ENCODE measurements at regions not wholly inside any gene's neighbourhood (a gene's known extent, or its start where the extent isn't known, plus 50 kb on each side); places are given as distances from the start of the nearest gene placed in this dataset.

DNA sequence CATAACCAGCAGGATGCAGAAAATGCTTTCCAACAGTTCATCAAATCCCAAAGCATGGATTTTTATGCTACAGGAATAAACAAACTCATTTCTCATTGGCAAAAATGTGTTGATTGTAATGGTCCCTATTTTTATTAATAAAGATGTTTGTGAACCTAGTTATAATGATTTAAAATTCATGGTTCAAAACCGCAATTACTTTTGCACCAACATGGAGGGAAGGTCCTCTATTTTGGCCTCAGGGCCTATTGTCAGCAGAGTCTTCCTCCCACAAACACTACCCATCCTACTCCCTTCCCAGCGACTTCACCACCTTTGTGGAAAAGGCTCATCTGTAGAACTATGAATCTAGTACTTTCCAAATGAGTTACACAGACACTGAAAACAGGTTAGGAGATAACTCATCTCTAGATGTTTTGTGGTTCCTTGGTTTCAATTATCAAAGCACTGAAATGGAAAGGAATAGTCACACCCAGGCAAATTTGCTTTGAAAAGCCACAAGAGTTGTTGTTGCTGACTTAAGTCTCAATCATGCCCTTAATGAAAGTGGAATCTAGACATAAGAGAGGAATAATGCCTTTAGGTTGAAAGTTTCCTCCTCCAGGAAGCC lies 59.4 kb upstream of the FRMD4A start:
- no peak for DNase-seq

DNA sequence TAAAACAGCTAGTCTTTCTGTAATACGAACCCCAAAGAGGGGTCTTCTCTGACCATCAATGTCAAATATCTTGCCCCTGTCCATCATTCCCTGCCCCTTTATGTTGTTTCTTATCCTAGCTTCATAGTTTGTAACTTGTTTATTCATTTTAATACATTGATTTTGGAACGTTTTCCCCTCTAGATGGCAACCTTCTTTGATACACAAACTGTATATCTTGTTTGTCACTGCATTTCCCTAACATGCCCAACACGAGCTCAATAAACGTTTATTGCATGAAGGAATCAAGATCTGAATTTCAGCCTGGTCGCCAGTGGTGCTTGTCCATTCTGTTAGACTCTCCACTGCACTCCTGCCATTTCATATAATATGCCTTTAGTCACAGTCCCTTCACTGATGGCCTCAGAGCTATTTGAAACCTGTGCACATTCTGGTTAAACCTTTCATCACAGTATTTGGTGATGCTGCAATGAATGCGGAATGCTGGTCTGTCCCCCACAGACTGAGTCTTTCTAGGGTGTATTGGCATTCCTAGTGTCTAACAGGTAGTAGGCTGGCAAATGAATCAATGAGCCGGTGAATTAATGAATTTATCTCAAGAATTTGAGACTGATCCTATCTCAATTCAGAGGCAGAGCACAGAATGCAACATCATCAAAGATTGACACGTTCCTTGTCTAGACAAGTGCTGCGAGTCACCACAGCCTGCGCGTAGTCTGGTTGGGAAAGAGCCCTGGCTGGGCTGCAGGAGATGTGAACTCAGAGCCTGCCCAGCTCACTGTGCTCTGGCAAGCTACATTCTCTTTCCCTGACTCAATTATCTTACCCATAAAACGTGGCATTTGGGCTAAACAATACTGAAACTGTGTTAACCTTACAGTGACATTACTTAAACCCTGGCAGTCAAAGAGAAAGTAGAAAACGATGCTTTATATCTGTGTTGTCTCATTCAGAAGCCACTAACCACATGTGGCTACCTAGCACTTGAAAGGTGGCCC lies 55.2 kb upstream of the FRMD4A start:
- DNase-seq = no peak

DNA sequence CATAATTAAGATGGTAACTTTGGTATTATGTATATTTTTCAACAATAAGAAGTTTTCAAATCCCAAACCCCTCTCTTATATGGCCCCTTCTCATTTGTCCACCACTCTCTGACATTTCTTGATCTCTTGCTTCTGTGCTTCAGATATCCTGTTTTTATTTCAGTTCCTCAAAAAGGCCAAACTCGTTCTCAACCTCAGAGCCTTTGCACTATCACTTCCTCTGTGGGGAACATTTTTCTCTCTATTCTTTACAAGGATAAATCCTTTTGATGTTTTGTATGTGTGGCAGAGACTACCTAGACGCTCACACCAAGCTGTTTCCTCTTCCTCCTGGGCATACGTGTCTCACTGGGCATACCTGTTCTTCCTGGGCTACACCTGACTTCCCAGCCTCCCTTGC lies 54.2 kb upstream of the FRMD4A start:
- no peak for DNase-seq

DNA sequence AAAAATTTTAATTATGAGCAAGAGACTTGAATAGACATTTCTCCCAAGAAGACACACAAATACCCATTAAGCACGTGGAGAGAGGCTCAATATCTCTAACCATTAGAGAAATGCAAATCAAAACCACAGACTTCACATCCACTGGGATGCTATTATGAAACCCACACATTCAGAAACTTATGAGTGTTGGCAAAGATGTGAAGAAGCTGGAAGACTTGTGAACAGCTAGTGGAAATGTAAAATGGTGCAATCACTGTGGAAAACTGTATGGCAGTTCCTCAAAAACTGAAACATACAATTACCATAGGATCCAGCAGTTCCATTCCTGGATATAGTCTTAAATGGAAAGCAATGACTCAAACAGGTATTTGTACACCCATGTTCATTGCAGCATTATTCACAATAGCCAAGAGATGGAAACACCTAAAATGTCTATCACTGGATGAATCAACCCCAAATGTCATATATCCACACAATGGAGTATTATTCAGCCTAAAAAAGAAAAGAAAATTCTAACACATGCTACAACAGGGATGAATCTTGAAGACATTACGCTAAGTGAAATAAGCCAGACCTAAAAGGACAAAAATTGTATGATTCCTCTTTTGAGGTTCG lies 53.5 kb upstream of the FRMD4A start:
- no peak for DNase-seq

DNA sequence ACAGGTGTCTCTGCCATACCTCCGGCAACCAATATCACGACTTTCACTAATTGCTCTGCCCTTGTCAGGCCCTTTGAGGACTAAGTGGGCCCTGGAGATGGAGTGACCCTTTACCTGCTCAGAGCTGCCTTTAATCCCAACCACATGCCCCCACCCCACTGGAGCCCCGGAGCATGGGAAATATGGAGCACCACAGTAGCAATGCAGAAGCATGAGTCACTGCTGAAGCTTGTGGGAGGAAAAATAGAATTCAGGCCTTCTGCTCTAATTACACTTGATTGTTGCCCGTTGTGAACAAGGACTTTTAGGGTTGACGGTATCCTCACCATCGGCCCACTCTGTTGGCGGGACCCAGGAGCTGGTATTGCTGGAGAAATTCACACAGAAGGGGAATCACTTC lies 52.5 kb upstream of the FRMD4A start:
- DNase-seq = no peak

GRCh38 chr10:14382531-14382930 lies 51.8 kb upstream of the FRMD4A start:
- no peak for DNase-seq

DNA sequence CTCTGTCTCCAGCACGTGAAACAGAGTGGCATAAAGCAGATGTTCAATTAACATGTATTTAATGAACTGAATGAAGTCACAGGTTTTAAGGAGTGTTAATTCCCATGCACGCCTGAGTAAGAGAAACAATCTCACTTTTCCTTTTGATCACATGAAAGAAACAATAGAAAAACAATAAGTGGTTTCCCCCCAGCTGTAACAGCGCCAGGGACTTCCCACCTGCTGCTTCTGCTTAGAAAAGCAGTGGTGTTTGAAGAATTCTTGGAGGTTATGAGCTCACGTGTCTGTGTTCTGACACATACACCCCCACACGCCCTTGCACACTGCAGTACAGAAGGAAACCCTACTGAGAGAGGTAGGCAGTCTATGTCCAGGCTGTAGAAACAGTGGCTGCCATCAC lies 51.3 kb upstream of the FRMD4A start:
- no peak for DNase-seq

DNA sequence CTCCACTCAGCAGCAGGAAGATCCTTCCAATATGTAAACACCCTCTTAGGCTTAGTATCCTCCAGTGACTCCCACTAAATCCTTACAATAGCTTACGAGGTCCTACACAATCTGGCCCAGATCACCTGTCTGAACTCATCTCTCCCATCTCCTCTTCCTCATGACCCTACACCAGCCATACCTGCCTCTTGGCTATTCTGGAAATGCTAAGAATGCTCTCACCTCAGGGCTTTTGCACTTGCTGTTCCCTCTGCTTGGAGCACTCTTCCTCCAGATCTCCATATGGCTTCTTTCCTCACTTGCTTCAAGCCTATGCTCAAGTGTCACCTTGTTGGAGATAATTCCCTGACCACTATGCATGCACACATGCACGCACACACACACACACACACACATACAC lies 50.8 kb upstream of the FRMD4A start:
- DNase-seq = no peak

- DNase-seq = no peak
Observed at GRCh38 chr10:14380746-14381145, 50.0 kb upstream of the FRMD4A start.
